PFSK-1 (cell line): ENCODE measurements at regions not wholly inside any gene's neighbourhood (a gene's known extent, or its start where the extent isn't known, plus 50 kb on each side); places are given as distances from the start of the nearest gene placed in this dataset.

Experiments
- FOXP2 ChIP-seq: optimal IDR thresholded peaks from 2 replicates; pipeline ENCODE3; 2011; ENCODE audit warnings: borderline replicate concordance, control low read depth, inconsistent platforms; ENCODE audit not compliant: insufficient read depth; ENCODE audit errors: extremely low read length, extremely low read depth
- POLR2AphosphoS5 ChIP-seq: IDR thresholded peaks from 2 replicates; pipeline ENCODE4 v1.6.1; 2012; ENCODE audit warnings: low read depth, mild to moderate bottlenecking, control low read depth, low read length, moderate library complexity
- REST ChIP-seq, 2 experiments: IDR thresholded peaks; 2 replicates each; pipeline versions ENCODE4 v1.6.1 to v1.8.0; 2011 to 2012; ENCODE audit warnings: low read depth in 2 of 2, low read length in 2 of 2, control low read depth in 1 of 2, inconsistent platforms in 1 of 2, mild to moderate bottlenecking in 1 of 2, moderate library complexity in 1 of 2; ENCODE audit not compliant: insufficient read depth in 1 of 2
- SIN3A ChIP-seq: IDR thresholded peaks from 2 replicates; pipeline ENCODE4 v1.6.1; 2012; ENCODE audit warnings: mild to moderate bottlenecking, low read length, moderate library complexity, borderline replicate concordance; ENCODE audit not compliant: insufficient read depth
- TAF1 ChIP-seq: IDR thresholded peaks from 2 replicates; pipeline ENCODE4 v1.6.1; 2012; ENCODE audit warnings: low read length, control low read depth, borderline replicate concordance; ENCODE audit not compliant: insufficient read depth

GRCh38 chr18:42442656-42443055 lies 487.6 kb downstream of the PIK3C3 start:
- TF ChIP-seq REST (IDR thresholded peaks at IDR 0.05; ENCODE audit: insufficient read depth in 1 of 2, low read depth in 2 of 2, low read length in 2 of 2) (no peak), FOXP2 (no peak), POLR2AphosphoS5 (no peak), TAF1 (no peak), SIN3A (no peak)

- TF ChIP-seq TAF1 (no peak), FOXP2 (no peak), POLR2AphosphoS5 (no peak), SIN3A (no peak), REST (IDR thresholded peaks at IDR 0.05; ENCODE audit: insufficient read depth in 1 of 2, low read depth in 2 of 2, low read length in 2 of 2) (no peak)
Measured at GRCh38 chr18:42444349-42444748, 489.3 kb downstream of the PIK3C3 start.

- TF ChIP-seq POLR2AphosphoS5 (no peak), SIN3A (no peak), FOXP2 (no peak), TAF1 (no peak), REST (IDR thresholded peaks at IDR 0.05; ENCODE audit: insufficient read depth in 1 of 2, low read depth in 2 of 2, low read length in 2 of 2) (no peak)
Measured at GRCh38 chr18:42445359-42445758, 490.3 kb downstream of the PIK3C3 start.

GRCh38 chr18:42446195-42446594 lies 491.2 kb downstream of the PIK3C3 start:
- TF ChIP-seq TAF1, result no peak
- TF ChIP-seq REST (IDR thresholded peaks at IDR 0.05; ENCODE audit: insufficient read depth in 1 of 2, low read depth in 2 of 2, low read length in 2 of 2), result no peak
- no peak for TF ChIP-seq SIN3A
- no peak for TF ChIP-seq FOXP2
- TF ChIP-seq POLR2AphosphoS5, result no peak

GRCh38 chr18:42447688-42448087 lies 492.7 kb downstream of the PIK3C3 start:
- TF ChIP-seq POLR2AphosphoS5, result no peak
- no peak for TF ChIP-seq FOXP2
- no peak for TF ChIP-seq SIN3A
- no peak for TF ChIP-seq REST (IDR thresholded peaks at IDR 0.05; ENCODE audit: insufficient read depth in 1 of 2, low read depth in 2 of 2, low read length in 2 of 2)
- TF ChIP-seq TAF1, result no peak
